HEK293T (cell line): ENCODE measurements at regions not wholly inside any gene's neighbourhood (a gene's known extent, or its start where the extent isn't known, plus 50 kb on each side); places are given as distances from the start of the nearest gene placed in this dataset.

Source experiments
- CTCF ChIA-PET: fragments of 350-600 bp; formaldehyde crosslinking; extraction: SDS; loops from one replicate; lab custom pipeline; 2021; ENCODE audit warnings: antibody characterized with exemption, inconsistent platforms; lab: Yijun Ruan, JAX
- POLR2A ChIA-PET: fragments of 350-600 bp; formaldehyde crosslinking; extraction: SDS; loops from one replicate; lab custom pipeline; 2020; ENCODE audit warnings: antibody characterized with exemption, inconsistent platforms; lab: Yijun Ruan, JAX
- DNase-seq: peaks from one replicate; pipeline ENCODE4 v3.0.0; 2012; ENCODE audit warnings: mixed read lengths; ENCODE audit errors: extremely low spot score
- ARNT ChIP-seq: fragments of 450-650 bp; IDR thresholded peaks from 2 replicates; pipeline ENCODE4 v1.6.1; 2017; ENCODE audit warnings: mild to moderate bottlenecking
- BHLHE40 ChIP-seq: fragments of 450-650 bp; IDR thresholded peaks from 2 replicates; pipeline ENCODE4 v1.6.1; 2016; ENCODE audit warnings: mild to moderate bottlenecking, moderate library complexity, borderline replicate concordance
- CTBP1 ChIP-seq: fragments of 450-650 bp; IDR thresholded peaks from 2 replicates; pipeline ENCODE4 v1.6.1; 2016; ENCODE audit warnings: borderline replicate concordance
- ELF4 ChIP-seq: fragments of 450-650 bp; IDR thresholded peaks from 2 replicates; pipeline ENCODE4 v1.6.1; 2017; ENCODE audit warnings: antibody characterized with exemption
- FOXA1 ChIP-seq: fragments of 450-650 bp; IDR thresholded peaks from 2 replicates; pipeline ENCODE4 v1.6.1; 2016; ENCODE audit warnings: mild to moderate bottlenecking
- FOXK2 ChIP-seq: fragments of 450-650 bp; IDR thresholded peaks from 2 replicates; pipeline ENCODE4 v1.6.1; 2016; ENCODE audit warnings: mild to moderate bottlenecking
- FOXM1 ChIP-seq: fragments of 450-650 bp; IDR thresholded peaks from 2 replicates; pipeline ENCODE4 v1.6.1; 2017; ENCODE audit warnings: mild to moderate bottlenecking, borderline replicate concordance
- HDGF ChIP-seq: fragments of 450-650 bp; IDR thresholded peaks from 2 replicates; pipeline ENCODE4 v1.6.1; 2017; ENCODE audit warnings: antibody characterized with exemption, borderline replicate concordance
- L3MBTL2 ChIP-seq: fragments of 450-650 bp; conservative IDR thresholded peaks from 2 replicates; pipeline ENCODE4 v1.6.1; 2016; ENCODE audit warnings: mild to moderate bottlenecking
- LEF1 ChIP-seq: fragments of 450-650 bp; IDR thresholded peaks from 2 replicates; pipeline ENCODE4 v1.6.1; 2017; ENCODE audit warnings: mild to moderate bottlenecking, borderline replicate concordance
- NFRKB ChIP-seq: fragments of 450-650 bp; IDR thresholded peaks from 2 replicates; pipeline ENCODE4 v1.6.1; 2016; ENCODE audit warnings: mild to moderate bottlenecking, moderate library complexity
- PKNOX1 ChIP-seq: fragments of 450-650 bp; IDR thresholded peaks from 2 replicates; pipeline ENCODE4 v1.6.1; 2016
- SP1 ChIP-seq: fragments of 450-650 bp; IDR thresholded peaks from 2 replicates; pipeline ENCODE4 v1.6.1; 2017
- SUZ12 ChIP-seq: fragments of 450-650 bp; IDR thresholded peaks from 2 replicates; pipeline ENCODE4 v1.6.1; 2016; ENCODE audit warnings: mild to moderate bottlenecking
- TARDBP ChIP-seq: fragments of 450-650 bp; IDR thresholded peaks from 2 replicates; pipeline ENCODE4 v1.6.1; 2016
- ZNF384 ChIP-seq: fragments of 450-650 bp; IDR thresholded peaks from 2 replicates; pipeline ENCODE4 v1.6.1; 2016

- CTCF ChIA-PET: no interaction called here
- DNase-seq: no peak
- TF ChIP-seq SUZ12: no peak
- no peak for TF ChIP-seq TARDBP
- no peak for TF ChIP-seq LEF1
- no peak for TF ChIP-seq FOXM1
- no peak for TF ChIP-seq FOXK2
- no peak for TF ChIP-seq BHLHE40
- no peak for TF ChIP-seq ELF4
- TF ChIP-seq HDGF: no peak
- TF ChIP-seq CTBP1: no peak
- no peak for TF ChIP-seq ZNF384
- no peak for TF ChIP-seq L3MBTL2
- no peak for TF ChIP-seq NFRKB
- TF ChIP-seq FOXA1: no peak
- TF ChIP-seq ARNT: no peak
- TF ChIP-seq SP1: no peak
- no peak for TF ChIP-seq PKNOX1
- POLR2A ChIA-PET: no interaction called here
These were observed 142.0 kb downstream of the FAM114A2 start for GRCh38 chr5:153896701-153897100.

- no peak for DNase-seq
- POLR2A ChIA-PET: no interaction called here
- CTCF ChIA-PET: no interaction called here
- TF ChIP-seq FOXK2 (no peak), CTBP1 (no peak), SUZ12 (no peak), ELF4 (no peak), ARNT (no peak), LEF1 (no peak), PKNOX1 (no peak), SP1 (no peak), HDGF (no peak), L3MBTL2 (no peak), BHLHE40 (no peak), NFRKB (no peak), FOXM1 (no peak), FOXA1 (no peak), ZNF384 (no peak), TARDBP (no peak)
These were observed 142.6 kb downstream of the FAM114A2 start for GRCh38 chr5:153896117-153896516.

- POLR2A ChIA-PET: no interaction called here
- DNase-seq: no peak
- TF ChIP-seq BHLHE40 (no peak), FOXK2 (no peak), FOXA1 (no peak), L3MBTL2 (no peak), ELF4 (no peak), ZNF384 (no peak), HDGF (no peak), LEF1 (no peak), CTBP1 (no peak), FOXM1 (no peak), ARNT (no peak), NFRKB (no peak), SP1 (no peak), TARDBP (no peak), PKNOX1 (no peak), SUZ12 (no peak)
- CTCF ChIA-PET: no interaction called here
These were observed 143.4 kb downstream of the FAM114A2 start for GRCh38 chr5:153895266-153895665.

- ChIA-PET POLR2A (no interaction called here), CTCF (no interaction called here)
- DNase-seq: no peak
- TF ChIP-seq NFRKB (no peak), ZNF384 (no peak), PKNOX1 (no peak), TARDBP (no peak), FOXK2 (no peak), ELF4 (no peak), FOXM1 (no peak)
These were observed 144.9 kb downstream of the FAM114A2 start for GRCh38 chr5:153893817-153894216.

GRCh38 chr5:153891394-153891793 lies 147.3 kb downstream of the FAM114A2 start:
- POLR2A ChIA-PET: no interaction called here
- CTCF ChIA-PET: no interaction called here
- TF ChIP-seq ELF4 (no peak), PKNOX1 (no peak), L3MBTL2 (no peak), SUZ12 (no peak), FOXK2 (no peak), HDGF (no peak), TARDBP (no peak), SP1 (no peak), FOXA1 (no peak), BHLHE40 (no peak)
- DNase-seq: no peak
